Fibroblast of lung (primary cell): ENCODE measurements at regions not wholly inside any gene's neighbourhood (a gene's known extent, or its start where the extent isn't known, plus 50 kb on each side); places are given as distances from the start of the nearest gene placed in this dataset.

ENCODE experiments used
- DNase-seq, 2 donors: peaks; one replicate each; pipeline versions ENCODE4 v3.0.0 to v3.0.0-alpha.2; 2010; ENCODE audit warnings: low read depth in 2 of 2
- H2AFZ ChIP-seq: 2 replicates; pipeline ENCODE4 v1.5.1; 2012; ENCODE audit warnings: low read length, control low read depth, inconsistent platforms
- H3K27ac ChIP-seq: 2 replicates; pipeline ENCODE4 v1.5.1; 2011; ENCODE audit warnings: low read length, control low read depth; ENCODE audit not compliant: insufficient read depth
- H3K27me3 ChIP-seq: 2 replicates; pipeline ENCODE4 v1.5.1; 2011; ENCODE audit warnings: mild to moderate bottlenecking, low read length; ENCODE audit not compliant: control insufficient read depth, insufficient read depth
- H3K36me3 ChIP-seq: 2 replicates; pipeline ENCODE4 v1.5.1; 2011; ENCODE audit warnings: low read length; ENCODE audit not compliant: control insufficient read depth, insufficient read depth
- H3K4me1 ChIP-seq: 2 replicates; pipeline ENCODE4 v1.5.1; 2011; ENCODE audit warnings: low read length; ENCODE audit not compliant: control insufficient read depth, insufficient read depth; ENCODE audit errors: extremely low read depth
- H3K4me2 ChIP-seq: 2 replicates; pipeline ENCODE4 v1.5.1; 2011; ENCODE audit warnings: low read length, control low read depth; ENCODE audit not compliant: insufficient read depth; ENCODE audit errors: extremely low read depth
- H3K4me3 ChIP-seq, 4 experiments: fragments of 200-600 bp in 1 of 4; sonication (generic) in 1 of 4; replicated peaks in 1 of 4; 2 replicates each; pipeline ENCODE4 v1.5.1; 2011 to 2016; ENCODE audit warnings: low read length in 4 of 4, low read depth in 3 of 4, mild to moderate bottlenecking in 3 of 4, control low read depth in 2 of 4, inconsistent platforms in 1 of 4, mixed read lengths in 1 of 4; ENCODE audit not compliant: insufficient read depth in 1 of 4; ENCODE audit errors: control extremely low read depth in 1 of 4
- H3K79me2 ChIP-seq: 2 replicates; pipeline ENCODE4 v1.5.1; 2012; ENCODE audit warnings: mild to moderate bottlenecking, low read length, inconsistent platforms; ENCODE audit not compliant: control insufficient read depth, insufficient read depth
- H3K9ac ChIP-seq: 2 replicates; pipeline ENCODE4 v1.5.1; 2011; ENCODE audit warnings: mild to moderate bottlenecking, low read length, control low read depth; ENCODE audit not compliant: insufficient read depth
- H3K9me3 ChIP-seq: 2 replicates; pipeline ENCODE4 v1.5.1; 2012; ENCODE audit warnings: low read depth, low read length; ENCODE audit not compliant: control insufficient read depth, insufficient read depth
- H4K20me1 ChIP-seq: 2 replicates; pipeline ENCODE4 v1.5.1; 2011; ENCODE audit warnings: low read length; ENCODE audit not compliant: control insufficient read depth, insufficient read depth; ENCODE audit errors: extremely low read depth
- CTCF ChIP-seq, 2 donors: IDR thresholded peaks in 1 of 2; conservative IDR thresholded peaks in 1 of 2; 1 replicate in 1 of 2; 2 replicates in 1 of 2; pipeline ENCODE4 v1.5.1; 2011 to 2012; ENCODE audit warnings: low read length in 2 of 2, control low read depth in 1 of 2, inconsistent platforms in 1 of 2, low read depth in 1 of 2, mild to moderate bottlenecking in 1 of 2
- EZH2 ChIP-seq: IDR thresholded peaks from 2 replicates; pipeline ENCODE4 v1.5.1; 2012; ENCODE audit warnings: low read length, control low read depth, mild to moderate bottlenecking; ENCODE audit errors: missing control alignments

DNA sequence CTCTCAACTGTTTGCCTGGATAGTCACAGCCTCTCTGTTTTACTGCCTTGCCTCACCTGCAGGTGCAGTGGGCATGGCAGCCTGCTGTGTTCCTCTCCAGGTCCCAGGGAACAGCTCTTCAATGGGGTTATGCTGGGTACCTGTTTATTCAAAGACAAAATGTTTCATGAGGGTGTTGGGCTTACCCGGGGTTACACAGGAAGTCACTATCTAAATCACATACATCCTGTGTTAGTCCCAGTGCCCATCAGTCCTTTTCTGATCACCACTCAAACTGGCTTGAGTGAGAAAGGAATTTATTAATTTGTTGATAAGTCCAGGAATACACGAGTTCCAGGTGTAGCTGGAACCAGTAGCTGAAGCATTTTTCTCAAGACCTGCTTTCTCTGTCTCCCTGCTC, 1503.6 kb upstream of the TMEM132C start:
- Histone ChIP-seq H3K79me2 (no peaks in the 10 kb centered on the region), H3K36me3 (no peaks in the 10 kb centered on the region), H3K4me2 (no peak overlapping the region), H3K9me3 (no peaks in the 10 kb centered on the region), H3K27me3 (no peaks in the 10 kb centered on the region), H3K27ac (no peak overlapping the region), H4K20me1 (no peaks in the 10 kb centered on the region), H2AFZ (no peak overlapping the region), H3K4me1 (no peaks in the 10 kb centered on the region), H3K9ac (no peak overlapping the region), H3K4me3 (no peak overlapping the region)
- TF ChIP-seq EZH2 (no peak), CTCF (conservative IDR thresholded peaks at IDR 0.05 in 1 of 2, IDR thresholded peaks at IDR 0.05 in 1 of 2; ENCODE audit: low read depth in 1 of 2, low read length in 2 of 2) (no peak)
- DNase-seq: no peak

DNA sequence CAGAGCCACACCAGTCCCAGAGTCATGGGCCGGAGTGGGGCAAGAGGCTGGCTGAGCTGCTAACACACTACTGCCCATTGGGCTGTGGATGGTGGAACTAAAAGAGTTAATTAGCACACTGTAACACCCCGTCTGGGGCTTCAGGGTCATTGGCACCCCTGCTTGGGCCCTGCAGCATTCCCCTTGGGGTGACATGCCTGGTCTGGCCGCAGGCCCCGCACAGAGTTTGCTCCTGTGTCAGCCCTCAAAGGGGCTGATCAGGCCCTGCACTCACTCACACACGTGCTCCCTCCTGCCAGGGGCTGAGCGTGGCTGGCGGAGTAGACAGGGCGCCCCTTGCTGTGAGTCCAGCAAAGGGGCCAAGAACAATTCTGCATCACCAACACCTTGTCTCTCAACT, 1499.6 kb upstream of the TMEM132C start:
- Histone ChIP-seq H3K27ac (no peak overlapping the region), H3K4me3 (no peak overlapping the region), H3K79me2 (no peaks in the 10 kb centered on the region), H3K4me1 (no peaks in the 10 kb centered on the region), H3K4me2 (no peak overlapping the region), H3K9ac (no peak overlapping the region), H2AFZ (no peak overlapping the region), H3K36me3 (no peaks in the 10 kb centered on the region), H4K20me1 (no peaks in the 10 kb centered on the region), H3K27me3 (no peaks in the 10 kb centered on the region), H3K9me3 (no peaks in the 10 kb centered on the region)
- DNase-seq: no peak
- TF ChIP-seq EZH2: no peak

DNA sequence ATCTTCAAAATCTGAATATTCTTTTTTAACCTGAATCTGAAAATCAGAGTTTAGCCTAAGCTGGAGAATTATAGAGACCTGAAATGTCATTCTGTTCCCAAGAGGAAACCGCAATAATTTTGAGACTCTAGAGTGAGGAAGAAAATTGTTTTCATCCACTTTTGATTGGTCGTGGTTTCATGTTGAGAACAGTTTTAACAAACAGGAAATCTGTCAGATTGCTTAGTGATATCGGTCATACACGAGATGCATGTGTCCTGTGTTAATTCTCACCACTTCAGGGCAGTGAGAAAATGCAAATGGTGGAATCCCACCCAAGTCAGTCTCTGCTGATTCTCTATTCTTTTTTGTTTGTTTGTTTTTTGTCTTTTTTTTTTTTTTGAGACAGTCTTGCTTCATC, 1498.5 kb upstream of the TMEM132C start:
- Histone ChIP-seq H3K9me3 (no peaks in the 10 kb centered on the region), H3K79me2 (no peaks in the 10 kb centered on the region), H3K27me3 (no peaks in the 10 kb centered on the region), H3K9ac (no peak overlapping the region), H2AFZ (no peak overlapping the region), H4K20me1 (no peaks in the 10 kb centered on the region), H3K4me1 (no peaks in the 10 kb centered on the region), H3K4me2 (no peak overlapping the region), H3K27ac (no peak overlapping the region), H3K4me3 (no peak overlapping the region), H3K36me3 (no peaks in the 10 kb centered on the region)
- TF ChIP-seq EZH2 (no peak), CTCF (conservative IDR thresholded peaks at IDR 0.05 in 1 of 2, IDR thresholded peaks at IDR 0.05 in 1 of 2; ENCODE audit: low read depth in 1 of 2, low read length in 2 of 2) (no peak)
- no peak for DNase-seq
